Loucy (cell line): ENCODE measurements at regions not wholly inside any gene's neighbourhood (a gene's known extent, or its start where the extent isn't known, plus 50 kb on each side); places are given as distances from the start of the nearest gene placed in this dataset.

Experiments used
- H2AFZ ChIP-seq: fragments of 200-600 bp; sonication (generic); 2 replicates; pipeline ENCODE4 v1.6.0; 2016; ENCODE audit warnings: antibody characterized with exemption, mild to moderate bottlenecking, low read length, moderate library complexity
- H3F3A ChIP-seq: fragments of 200-600 bp; 2 replicates; pipeline ENCODE4 v1.6.0; 2016; ENCODE audit warnings: antibody characterized with exemption, low read depth, mild to moderate bottlenecking
- H3K27me3 ChIP-seq: fragments of 200-600 bp; sonication (generic); 2 replicates; pipeline ENCODE4 v1.6.1; 2014; ENCODE audit warnings: low read length, mild to moderate bottlenecking; ENCODE audit not compliant: insufficient read depth, poor library complexity, severe bottlenecking
- H3K36me3 ChIP-seq: fragments of 200-600 bp; sonication (generic); 2 replicates; pipeline ENCODE4 v1.6.1; 2016; ENCODE audit warnings: low read length; ENCODE audit not compliant: insufficient read depth
- H3K4me1 ChIP-seq: fragments of 200-600 bp; sonication (generic); 2 replicates; pipeline ENCODE4 v1.5.1; 2014; ENCODE audit warnings: low read length, mild to moderate bottlenecking; ENCODE audit not compliant: insufficient read depth, poor library complexity, severe bottlenecking
- H3K4me2 ChIP-seq: fragments of 200-600 bp; sonication (generic); 2 replicates; pipeline ENCODE4 v1.6.0; 2014; ENCODE audit warnings: antibody characterized with exemption, low read length, low read depth, mild to moderate bottlenecking; ENCODE audit not compliant: poor library complexity, severe bottlenecking
- H3K4me3 ChIP-seq: fragments of 200-600 bp; sonication (generic); 2 replicates; pipeline ENCODE4 v1.5.1; 2014; ENCODE audit warnings: low read length, mild to moderate bottlenecking, mixed read lengths; ENCODE audit not compliant: poor library complexity, severe bottlenecking
- H3K79me2 ChIP-seq: fragments of 200-600 bp; sonication (generic); 2 replicates; pipeline ENCODE4 v1.6.1; 2014; ENCODE audit warnings: low read length; ENCODE audit not compliant: insufficient read depth
- H3K9ac ChIP-seq: fragments of 200-600 bp; sonication (generic); 2 replicates; pipeline ENCODE4 v1.6.0; 2014; ENCODE audit warnings: mild to moderate bottlenecking, low read depth, low read length, moderate library complexity; ENCODE audit not compliant: poor library complexity, severe bottlenecking
- H3K9me2 ChIP-seq: fragments of 200-600 bp; sonication (generic); replicated peaks from 2 replicates; pipeline ENCODE4 v1.6.1; 2016; ENCODE audit warnings: low read depth, low read length, mixed read lengths
- H3K9me3 ChIP-seq: fragments of 200-600 bp; sonication (generic); 2 replicates; pipeline ENCODE4 v1.6.1; 2014; ENCODE audit warnings: mild to moderate bottlenecking, antibody characterized with exemption, low read length, low read depth; ENCODE audit not compliant: insufficient read depth
- H4K20me1 ChIP-seq: fragments of 200-600 bp; sonication (generic); 2 replicates; pipeline ENCODE4 v1.6.0; 2014; ENCODE audit warnings: antibody characterized with exemption, low read length, mild to moderate bottlenecking; ENCODE audit not compliant: insufficient read depth, poor library complexity, severe bottlenecking
- CTCF ChIP-seq: fragments of 200-600 bp; sonication (generic); conservative IDR thresholded peaks from 2 replicates; pipeline ENCODE4 v1.5.1; 2014; ENCODE audit warnings: mild to moderate bottlenecking, antibody characterized with exemption, low read length
- EZH2phosphoT487 ChIP-seq: fragments of 200-600 bp; IDR thresholded peaks from 2 replicates; pipeline ENCODE4 v1.6.1; 2018; ENCODE audit warnings: antibody characterized with exemption, mild to moderate bottlenecking, moderate library complexity, borderline replicate concordance

GRCh38 chr21:19535356-19535755 is 1131.8 kb upstream of the TMPRSS15 start:
- no peaks in the 10 kb centered on the region for H3F3A ChIP-seq
- H3K36me3 ChIP-seq: no peaks in the 10 kb centered on the region
- TF ChIP-seq CTCF (no peak), EZH2phosphoT487 (no peak)
- no peaks in the 10 kb centered on the region for H3K4me1 ChIP-seq
- H2AFZ ChIP-seq: no peak overlapping the region
- H3K4me3 ChIP-seq: no peak overlapping the region
- no peak overlapping the region for H3K9ac ChIP-seq
- H3K9me3 ChIP-seq: no peaks in the 10 kb centered on the region
- no peaks in the 10 kb centered on the region for H3K79me2 ChIP-seq
- no peaks in the 10 kb centered on the region for H4K20me1 ChIP-seq
- H3K4me2 ChIP-seq: no peak overlapping the region
- H3K27me3 ChIP-seq: no peaks in the 10 kb centered on the region
- H3K9me2 ChIP-seq: no peaks in the 10 kb centered on the region

GRCh38 chr21:19537116-19537515 is 1133.5 kb upstream of the TMPRSS15 start:
- TF ChIP-seq EZH2phosphoT487 (no peak), CTCF (no peak)
- Histone ChIP-seq H3K9me2 (no peaks in the 10 kb centered on the region), H3K9ac (no peak overlapping the region), H4K20me1 (no peaks in the 10 kb centered on the region), H3K79me2 (no peaks in the 10 kb centered on the region), H3K4me2 (no peak overlapping the region), H3K36me3 (no peaks in the 10 kb centered on the region), H3F3A (no peaks in the 10 kb centered on the region), H3K9me3 (no peaks in the 10 kb centered on the region), H3K4me3 (no peak overlapping the region), H3K4me1 (no peaks in the 10 kb centered on the region), H2AFZ (no peak overlapping the region), H3K27me3 (no peaks in the 10 kb centered on the region)

GRCh38 chr21:19540287-19540686 is 1136.7 kb upstream of the TMPRSS15 start:
- no peaks in the 10 kb centered on the region for H4K20me1 ChIP-seq
- H3K36me3 ChIP-seq: no peaks in the 10 kb centered on the region
- no peaks in the 10 kb centered on the region for H3F3A ChIP-seq
- H3K4me1 ChIP-seq: no peaks in the 10 kb centered on the region
- H3K9ac ChIP-seq: no peak overlapping the region
- H3K27me3 ChIP-seq: no peaks in the 10 kb centered on the region
- no peak overlapping the region for H3K4me3 ChIP-seq
- no peaks in the 10 kb centered on the region for H3K9me2 ChIP-seq
- no peak overlapping the region for H3K4me2 ChIP-seq
- TF ChIP-seq EZH2phosphoT487 (no peak), CTCF (no peak)
- H3K9me3 ChIP-seq: no peaks in the 10 kb centered on the region
- H3K79me2 ChIP-seq: no peaks in the 10 kb centered on the region
- H2AFZ ChIP-seq: no peak overlapping the region
